ENCODE measurements at regions not wholly inside any gene's neighbourhood (a gene's known extent, or its start where the extent isn't known, plus 50 kb on each side); places are given as distances from the start of the nearest gene placed in this dataset.
"Not testable (repeated sequence)": the region's sequence is repeated elsewhere in the genome, so short reads cannot be mapped to it uniquely, and the experiment has no call there.

GRCh38 chr12:56872366-56872765, 61.8 kb downstream of the SDR9C7 start:
- DNase-seq (ENCODE audit: low spot score): no peak

DNA sequence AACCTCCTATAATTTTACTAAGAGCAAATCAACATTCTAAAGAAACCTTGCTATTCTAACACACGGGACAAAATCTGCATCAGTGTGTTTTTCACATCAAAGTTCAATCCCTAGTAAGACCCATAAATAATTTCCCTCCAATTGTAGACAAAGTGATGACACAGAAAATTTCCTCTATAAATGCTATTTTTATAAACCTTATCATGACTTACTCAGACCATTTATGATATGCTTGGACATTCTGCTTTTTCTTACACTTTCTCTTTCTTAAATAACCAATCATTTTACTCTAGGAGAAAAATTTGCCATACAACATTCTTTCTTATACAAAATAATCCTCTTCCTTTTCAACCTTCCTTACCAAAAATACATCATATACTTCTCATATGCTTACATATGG, 67.0 kb downstream of the SDR9C7 start:
- no peak for DNase-seq (ENCODE audit: low spot score)

DNA sequence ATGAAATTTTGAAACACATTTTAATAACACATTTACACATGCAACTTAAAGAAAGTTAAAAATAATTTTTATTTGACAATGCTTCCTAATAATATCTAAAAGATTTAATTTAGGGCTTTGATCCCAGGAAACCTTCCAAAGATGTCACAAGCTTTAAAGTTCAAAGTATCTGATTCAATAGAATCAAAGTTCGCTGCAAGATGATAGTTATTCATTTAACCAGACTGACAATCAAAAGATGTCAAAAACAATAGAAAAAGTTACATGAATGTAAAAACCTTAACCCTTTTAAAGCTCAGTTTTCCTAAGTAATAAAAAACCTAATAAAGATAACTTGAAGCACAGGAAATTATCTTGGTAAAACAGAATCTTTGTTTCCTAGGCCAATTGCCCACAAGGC, 67.7 kb downstream of the SDR9C7 start:
- no peak for DNase-seq (ENCODE audit: low spot score)

GRCh38 chr12:56864318-56864717, 69.9 kb downstream of the SDR9C7 start:
- DNase-seq (ENCODE audit: low spot score): no peak

DNA sequence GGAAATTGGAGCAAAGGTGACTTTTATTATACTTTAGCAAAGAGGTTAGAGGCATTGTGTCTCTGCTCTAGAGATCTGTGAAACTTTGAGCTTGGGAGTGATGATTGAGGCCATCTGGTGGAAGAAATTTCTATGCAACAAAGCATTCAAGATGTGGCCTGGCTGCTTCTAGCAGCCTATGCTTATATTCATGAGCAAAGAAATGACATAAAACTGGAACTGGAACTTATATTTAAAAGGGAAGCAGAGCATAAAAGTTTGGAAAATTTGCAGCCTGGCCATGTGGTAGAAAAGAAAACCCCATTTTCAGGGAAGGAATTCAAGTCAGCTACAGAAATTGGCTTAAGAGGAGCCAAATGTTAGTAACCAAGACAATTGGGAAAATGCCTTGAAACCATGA, 70.4 kb downstream of the SDR9C7 start:
- no peak for DNase-seq (ENCODE audit: low spot score)

- no peak for DNase-seq (ENCODE audit: low spot score)
These were observed 71.9 kb downstream of the SDR9C7 start for GRCh38 chr12:56862264-56862663.

GRCh38 chr12:56853392-56853978, 80.7 kb downstream of the SDR9C7 start:
- DNase-seq (ENCODE audit: low spot score): not testable (repeated sequence)

DNA sequence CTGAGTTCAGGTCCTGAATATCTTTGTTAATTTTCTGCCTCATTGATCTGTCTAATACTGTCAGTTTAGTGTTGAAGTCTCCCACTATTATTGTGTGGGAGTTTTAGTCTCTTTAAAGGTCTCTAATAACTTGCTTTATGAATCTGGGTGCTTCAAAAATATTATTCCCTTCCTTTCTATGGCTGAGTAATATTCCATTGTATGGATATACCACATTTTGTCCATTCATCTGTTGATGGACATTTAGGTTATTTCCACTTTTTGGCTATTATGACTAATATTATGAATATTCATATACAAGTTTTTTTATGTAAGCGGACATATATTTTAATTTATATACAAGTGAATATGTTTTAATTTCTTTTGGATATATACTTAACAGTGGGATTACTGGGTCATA, 82.7 kb downstream of the SDR9C7 start:
- no peak for DNase-seq (ENCODE audit: low spot score)

GRCh38 chr12:56840922-56841321, 77.8 kb downstream of the HSD17B6 start:
- no peak for DNase-seq (ENCODE audit: low spot score)

DNA sequence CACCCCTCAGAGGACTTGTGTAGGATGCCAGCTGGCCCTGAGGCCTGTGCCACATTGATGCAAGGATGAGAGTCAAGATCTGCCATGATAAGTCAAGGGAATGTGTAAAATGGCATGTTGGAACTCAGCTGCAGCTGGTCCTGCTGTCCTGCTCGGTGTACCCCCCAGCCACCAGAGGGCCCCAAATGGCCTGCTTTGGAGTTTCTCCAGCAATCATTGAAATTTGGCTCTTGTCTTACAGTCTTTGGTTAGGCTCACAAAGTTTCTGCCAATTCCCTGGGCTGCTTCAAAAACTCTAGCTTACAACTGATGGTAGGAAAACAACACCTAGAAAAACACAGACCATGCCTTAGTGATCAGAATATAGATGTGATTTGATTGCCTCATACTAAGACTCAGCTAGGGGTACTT, 76.8 kb downstream of the HSD17B6 start:
- peak; percentile 44 for DNase-seq (ENCODE audit: low spot score)

GRCh38 chr12:56839489-56839848, 76.3 kb downstream of the HSD17B6 start:
- no peak for DNase-seq (ENCODE audit: low spot score)

- no peak for DNase-seq (ENCODE audit: low spot score)
These were observed 75.7 kb downstream of the HSD17B6 start for GRCh38 chr12:56838621-56839488.

Measured in cerebellar cortex (tissue), 1 donor.